ENCODE measurements at regions not wholly inside any gene's neighbourhood (a gene's known extent, or its start where the extent isn't known, plus 50 kb on each side); places are given as distances from the start of the nearest gene placed in this dataset.
A peak's percentile ranks its signal among the peaks of the same experiment; 100 is the strongest.

GRCh38 chr20:52572687-52573086 lies 381.1 kb upstream of the ZFP64 start:
- CTCF ChIA-PET (ENCODE audit: partially characterized antibody), result no interaction called here
- H3K4ac ChIP-seq (replicated peaks; ENCODE audit: insufficient read length, low read depth, low read length), result no peak overlapping the region

More at GRCh38 chr20:52572687-52573086, 381.1 kb upstream of the ZFP64 start:
- H2AFZ ChIP-seq (ENCODE audit: low read length), result no peak overlapping the region
- H2BK120ac ChIP-seq (replicated peaks; ENCODE audit: low read depth, low read length), result no peak overlapping the region
- H3K9ac ChIP-seq (replicated peaks in 1 of 4; ENCODE audit: extremely low read depth in 1 of 4, low read depth in 3 of 4, low read length in 3 of 4), result no peak overlapping the region
- no peaks in the 10 kb centered on the region for H3K79me2 ChIP-seq (ENCODE audit: control insufficient read depth in 1 of 2, insufficient read depth in 2 of 2, low read length in 2 of 2)
- H2BK20ac ChIP-seq (ENCODE audit: low read length), result no peak overlapping the region
- no peak overlapping the region for H3K27ac ChIP-seq (ENCODE audit: low read depth, low read length)
- H3K4me2 ChIP-seq (ENCODE audit: insufficient read depth in 1 of 2, low read depth in 2 of 2, low read length in 2 of 2), result no peak overlapping the region
- H3K23ac ChIP-seq (ENCODE audit: insufficient read length), result no peak overlapping the region
- no peak overlapping the region for H3K4me3 ChIP-seq (ENCODE audit: extremely low read depth in 1 of 4, insufficient read depth in 2 of 4, low read depth in 3 of 4, low read length in 4 of 4)
- no peaks in the 10 kb centered on the region for H3K27me3 ChIP-seq (replicated peaks in 1 of 4; ENCODE audit: control insufficient read depth in 3 of 4, extremely low read depth in 1 of 4, insufficient read depth in 3 of 4, low read length in 3 of 4)
- TF ChIP-seq BACH1 (IDR thresholded peaks at IDR 0.05; ENCODE audit: low read length), result peak; percentile 59; the same call in 1 of the 2 replicates
- TF ChIP-seq CTCF (IDR thresholded peaks at IDR 0.05; ENCODE audit: control extremely low read depth in 1 of 3, insufficient read depth in 1 of 3, low read depth in 1 of 3, low read length in 3 of 3), result no peak
- H3K4me1 ChIP-seq (replicated peaks in 1 of 4; ENCODE audit: control insufficient read depth in 3 of 4, insufficient read depth in 4 of 4, low read length in 3 of 4), result no peaks in the 10 kb centered on the region
- no peak overlapping the region for H3K14ac ChIP-seq (ENCODE audit: insufficient read length)
- H3K56ac ChIP-seq (replicated peaks; ENCODE audit: insufficient read length, low read depth, low read length), result no peak overlapping the region
- H2BK15ac ChIP-seq (ENCODE audit: low read length), result no peak overlapping the region
- H4K8ac ChIP-seq (ENCODE audit: extremely low read depth, insufficient read depth, low read length), result no peak overlapping the region
- H2AK5ac ChIP-seq (ENCODE audit: low read depth, low read length), result no peak overlapping the region
- no peaks in the 10 kb centered on the region for H3K23me2 ChIP-seq (ENCODE audit: low read depth, low read length)
- H2BK12ac ChIP-seq (ENCODE audit: low read depth, low read length), result no peak overlapping the region
- FAIRE-seq, result no peak
- 67% methylated on average over 1 of the region's 1 CpG; no CpG with 5 or more reads in 1 of the 2 experiments for WGBS, 2 experiments (ENCODE audit: extremely low coverage in 1 of 2, insufficient coverage in 1 of 2, insufficient read length in 1 of 2, insufficient replicate concordance in 2 of 2, low coverage in 1 of 2, low lambda C conversion rate in 2 of 2, missing lambda C conversion rate in 1 of 2)
- H4K91ac ChIP-seq (replicated peaks; ENCODE audit: insufficient read length, low read length), result no peak overlapping the region
- POLR2A ChIA-PET (ENCODE audit: partially characterized antibody), result no interaction called here
- no peaks in the 10 kb centered on the region for H3K79me1 ChIP-seq (ENCODE audit: low read depth, low read length)
- H3K36me3 ChIP-seq (ENCODE audit: control insufficient read depth in 2 of 4, insufficient read depth in 4 of 4, low read length in 3 of 4), result no peaks in the 10 kb centered on the region
- H4K5ac ChIP-seq (ENCODE audit: insufficient read length, low read depth, low read length), result no peak overlapping the region
- H4K20me1 ChIP-seq (replicated peaks in 1 of 2; ENCODE audit: control insufficient read depth in 1 of 2, insufficient read depth in 2 of 2, low read length in 2 of 2), result no peaks in the 10 kb centered on the region
- no peak overlapping the region for H3K18ac ChIP-seq (ENCODE audit: extremely low read depth, low read length)
- DNase-seq (ENCODE audit: low read depth in 1 of 2, low spot score in 2 of 2), result no peak
- 0 out of 4 replicates have a peak, but pooled peaks cover 0 to 4% of the 10 kb centered on the region in 2 experiments for H3K9me3 ChIP-seq (ENCODE audit: insufficient read depth in 2 of 2, low read depth in 1 of 2, low read length in 1 of 2)
- H2BK5ac ChIP-seq (ENCODE audit: low read depth, low read length), result no peak overlapping the region

All from H1 (cell line).